ENCODE measurements at regions not wholly inside any gene's neighbourhood (a gene's known extent, or its start where the extent isn't known, plus 50 kb on each side); places are given as distances from the start of the nearest gene placed in this dataset.

- FAIRE-seq (no peak), ATAC-seq (no peak), DNase-seq (no peak)
- intact Hi-C loops (cut with DNase I): no loop called here
- TF ChIP-seq CTCF (IDR thresholded peaks at IDR 0.05): no peak
- H3K27ac ChIP-seq: no peak overlapping the region
- no peaks in the 10 kb centered on the region for H3K9me3 ChIP-seq
- H3K36me3 ChIP-seq: no peaks in the 10 kb centered on the region
- H3K27me3 ChIP-seq: peaks cover 0 to 2% (median 0%) of the 10 kb centered on the region in 4 donors
- no peak overlapping the region for H3K4me3 ChIP-seq
- no peaks in the 10 kb centered on the region for H3K4me1 ChIP-seq
- 83 to 90% methylated on average over 8 of the region's 8 CpGs for WGBS, 2 donors
These were observed 52.5 kb upstream of the TAGAP start for GRCh38 chr6:159097256-159097655.

GRCh38 chr6:159095616-159096015, 50.8 kb upstream of the TAGAP start:
- Histone ChIP-seq H3K36me3 (no peaks in the 10 kb centered on the region), H3K4me3 (no peak overlapping the region), H3K27me3 (no peaks in the 10 kb centered on the region), H3K9me3 (no peaks in the 10 kb centered on the region), H3K4me1 (no peaks in the 10 kb centered on the region), H3K27ac (no peak overlapping the region)
- FAIRE-seq: no peak
- intact Hi-C loops (cut with DNase I): no loop called here
- no peak for TF ChIP-seq CTCF (IDR thresholded peaks at IDR 0.05)
- no peak for ATAC-seq
- 58 to 66% methylated on average over 6 of the region's 6 CpGs for WGBS, 2 donors
- DNase-seq: no peak

DNA sequence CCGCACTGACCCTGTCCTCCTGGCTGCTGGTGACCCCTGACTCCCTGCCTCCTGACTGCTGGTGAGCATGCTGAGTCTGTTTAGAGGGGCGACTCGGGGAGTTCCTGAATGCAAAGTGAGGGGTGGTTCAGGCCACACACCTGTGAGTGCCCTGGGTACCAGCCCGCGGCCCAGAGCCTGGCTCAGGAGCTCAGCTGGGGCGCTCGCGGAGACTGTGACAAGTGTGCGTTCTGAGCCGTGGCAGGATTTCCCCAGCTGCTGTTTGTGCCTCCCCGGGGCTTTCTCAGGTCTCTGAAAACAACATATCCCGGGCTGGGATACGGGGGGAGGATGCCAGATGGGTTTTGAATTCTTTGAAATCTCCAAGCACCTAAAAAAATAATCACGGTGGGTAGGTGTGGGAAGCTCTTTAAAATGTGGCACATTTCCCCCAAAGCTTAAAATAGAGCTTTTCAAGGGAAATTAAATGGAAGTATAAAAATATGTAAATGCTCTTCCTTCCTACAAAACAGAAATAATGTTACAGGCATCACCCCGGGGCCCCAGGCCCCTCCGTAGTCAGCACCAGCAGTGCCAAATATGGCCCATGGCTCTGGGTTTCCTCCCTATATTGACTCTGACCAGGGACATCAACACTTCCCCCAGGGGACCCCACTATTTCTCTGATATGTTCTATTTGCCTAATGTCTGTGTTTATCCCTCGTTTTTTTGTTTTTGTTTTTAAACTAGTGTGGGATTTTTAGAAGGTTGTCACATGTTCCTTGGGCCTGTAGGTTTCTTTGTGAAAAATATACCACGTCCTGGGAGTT, 49.9 kb upstream of the TAGAP start:
- Histone ChIP-seq H3K4me3 (no peak overlapping the region), H3K9me3 (no peaks in the 10 kb centered on the region), H3K27me3 (no peaks in the 10 kb centered on the region), H3K4me1 (no peaks in the 10 kb centered on the region), H3K27ac (no peak overlapping the region), H3K36me3 (no peaks in the 10 kb centered on the region)
- intact Hi-C loops (cut with DNase I): no loop called here
- FAIRE-seq (no peak), DNase-seq (no peak), ATAC-seq (no peak)
- 59 to 65% methylated on average over 18 of the region's 18 CpGs for WGBS, 2 donors
- no peak for TF ChIP-seq CTCF (IDR thresholded peaks at IDR 0.05)
